HG03139 (cell line): ENCODE measurements at regions not wholly inside any gene's neighbourhood (a gene's known extent, or its start where the extent isn't known, plus 50 kb on each side); places are given as distances from the start of the nearest gene placed in this dataset.
"Not testable (repeated sequence)": the region's sequence is repeated elsewhere in the genome, so short reads cannot be mapped to it uniquely, and the experiment has no call there.

Experiments
- ATAC-seq: cut with Tn5 transposase; IDR thresholded peaks from one replicate; pipeline ENCODE4 v1.9.1; 2021; ENCODE audit not compliant: unreplicated experiment

DNA sequence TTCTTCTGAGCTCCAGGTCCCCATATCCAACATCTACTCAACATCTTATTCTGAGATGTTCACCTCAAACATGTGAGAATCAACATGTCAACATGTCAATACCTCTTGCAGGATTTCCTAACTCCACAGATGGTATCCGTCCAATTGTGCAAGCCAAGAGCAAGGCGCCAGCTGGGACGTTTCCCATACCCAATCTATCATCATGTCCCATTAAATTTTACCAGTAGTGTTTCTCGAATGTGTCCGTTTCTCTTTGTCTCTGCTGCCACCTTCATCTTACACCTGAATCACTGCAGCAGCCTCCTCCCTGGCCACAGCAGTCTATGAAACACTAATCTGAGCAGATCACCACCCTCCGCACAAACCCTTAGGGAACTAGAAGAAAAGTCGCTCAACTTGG lies 78.0 kb upstream of the RPS6KA2 start:
- ATAC-seq: no peak

DNA sequence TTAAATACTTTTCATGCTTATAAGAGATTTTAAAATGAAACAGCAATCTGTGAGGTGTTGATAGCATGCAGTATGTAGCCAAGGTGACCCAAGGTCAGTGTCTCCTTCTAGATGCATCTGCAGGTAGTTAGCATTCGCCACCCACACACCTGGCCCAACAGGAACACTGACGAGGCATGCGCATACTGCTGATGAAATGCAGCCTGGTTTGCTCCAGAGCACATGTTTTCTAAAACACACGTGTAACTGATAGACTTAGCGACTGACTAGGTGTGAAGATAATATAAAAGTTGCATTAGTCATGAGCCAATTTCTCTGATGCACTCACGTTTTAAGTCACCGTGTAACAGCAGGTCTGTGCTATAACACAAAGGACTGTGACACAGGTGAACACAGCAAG lies 77.1 kb upstream of the RPS6KA2 start:
- ATAC-seq: no peak

GRCh38 chr6:166703149-166703710 lies 76.2 kb upstream of the RPS6KA2 start:
- ATAC-seq: no peak

DNA sequence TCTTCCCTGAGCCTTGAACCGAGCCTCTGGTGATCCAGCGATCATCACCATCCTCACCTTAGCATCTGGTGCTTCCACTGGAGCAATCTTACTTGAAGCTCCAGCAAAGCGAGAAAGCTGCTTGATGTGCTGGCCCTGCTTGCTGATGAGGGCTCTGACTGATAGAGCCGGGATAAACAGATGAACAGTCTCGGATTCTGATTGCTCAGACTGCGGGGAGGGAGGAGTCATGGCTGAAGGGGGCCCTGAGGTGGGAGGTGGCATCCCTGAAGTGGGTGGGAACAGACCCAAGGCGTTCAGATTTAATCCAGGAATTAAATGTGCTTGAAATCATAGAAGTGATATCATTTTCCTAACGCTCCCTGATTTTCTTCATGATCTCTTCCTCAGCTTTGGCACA lies 74.4 kb upstream of the RPS6KA2 start:
- ATAC-seq: not testable (repeated sequence)

GRCh38 chr6:166700871-166701270 lies 73.8 kb upstream of the RPS6KA2 start:
- ATAC-seq: not testable (repeated sequence)

DNA sequence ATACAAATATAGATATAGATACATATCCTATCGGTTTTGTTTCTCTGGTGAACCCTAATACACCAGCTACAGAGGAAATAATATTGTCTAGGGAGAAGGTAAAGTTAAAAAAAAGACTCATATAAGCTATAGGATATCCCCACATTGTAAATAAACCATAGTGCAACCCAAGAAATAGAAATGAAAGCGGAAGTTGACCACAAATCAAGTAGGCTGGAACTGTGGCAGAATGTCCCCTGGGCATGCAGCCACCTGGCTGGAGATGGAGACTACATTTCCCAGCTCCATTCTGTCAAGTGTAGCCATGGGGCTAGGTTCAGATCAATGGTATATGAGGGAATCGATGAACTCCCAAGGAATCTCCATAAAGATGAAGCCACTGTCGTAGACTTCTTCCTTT lies 70.1 kb upstream of the RPS6KA2 start:
- ATAC-seq: no peak

DNA sequence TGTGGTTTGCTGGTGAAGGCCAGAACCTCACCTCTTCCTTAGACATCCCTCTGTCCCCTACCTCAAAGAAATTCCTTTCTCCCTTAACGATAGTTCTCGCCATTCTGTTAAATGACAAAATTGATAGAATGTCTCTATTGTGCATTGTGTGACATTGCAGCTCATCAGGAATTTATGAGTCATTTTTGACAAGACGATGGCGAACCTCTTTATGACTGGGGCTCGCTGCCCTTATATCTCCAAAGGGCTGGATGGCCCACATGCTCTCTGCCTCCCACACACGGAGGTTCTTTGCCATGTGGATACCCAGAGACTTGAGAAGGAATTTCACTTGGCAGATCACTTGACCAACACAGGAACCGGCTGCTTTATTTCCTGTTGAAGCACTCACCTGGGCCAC lies 66.8 kb upstream of the RPS6KA2 start:
- no peak for ATAC-seq

DNA sequence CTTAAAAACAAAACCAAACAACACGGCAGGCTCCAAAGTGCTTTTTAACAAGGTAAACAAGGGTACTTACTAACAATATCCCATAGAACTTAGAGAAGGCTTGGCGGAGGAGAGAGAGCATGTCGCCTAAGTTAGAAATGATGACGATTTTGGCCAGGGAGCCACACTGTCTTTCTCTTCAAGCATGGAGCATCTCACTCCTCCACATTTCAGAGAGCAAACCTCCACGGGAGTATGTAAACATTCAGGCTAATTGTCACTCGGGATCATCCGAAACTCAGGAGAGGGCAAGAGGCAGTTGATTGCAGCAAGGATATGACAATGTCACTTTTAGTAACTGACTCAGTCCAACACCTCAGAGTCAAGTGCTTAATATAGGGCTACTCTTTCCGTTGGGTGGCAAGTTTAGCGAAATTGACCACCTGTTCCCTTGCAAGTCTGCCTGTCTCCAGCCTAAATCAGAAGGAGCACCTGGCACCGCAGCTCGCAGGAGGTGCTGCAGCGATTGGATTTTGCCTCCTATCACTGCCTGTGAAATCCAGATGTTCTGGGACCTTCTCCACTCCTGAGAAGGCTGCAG lies 65.8 kb upstream of the RPS6KA2 start:
- no peak for ATAC-seq

- ATAC-seq: no peak
These were observed 64.7 kb upstream of the RPS6KA2 start for GRCh38 chr6:166691746-166692145.

DNA sequence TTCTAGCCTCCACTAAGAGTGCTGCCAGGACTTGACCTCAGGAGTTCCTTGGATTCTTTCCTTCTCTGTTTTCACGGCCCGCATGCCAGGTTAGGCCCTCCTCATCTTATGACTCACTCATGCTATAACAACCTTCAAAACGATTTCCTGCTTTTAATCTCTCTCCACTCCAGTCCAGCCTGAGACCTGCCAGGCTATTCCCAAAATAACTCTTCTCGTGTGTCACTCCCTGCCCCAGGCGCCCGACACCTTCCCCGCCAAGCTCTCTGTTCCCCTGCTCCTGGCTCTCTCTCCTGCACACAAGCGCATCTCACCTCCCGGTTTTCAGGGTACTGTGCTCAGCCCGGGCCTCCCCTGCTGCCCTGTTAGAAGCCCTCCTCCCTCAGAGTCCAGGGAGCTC lies 64.1 kb upstream of the RPS6KA2 start:
- no peak for ATAC-seq

GRCh38 chr6:166689687-166690086 lies 62.6 kb upstream of the RPS6KA2 start:
- no peak for ATAC-seq

GRCh38 chr6:166688901-166689300 lies 61.9 kb upstream of the RPS6KA2 start:
- ATAC-seq: no peak

DNA sequence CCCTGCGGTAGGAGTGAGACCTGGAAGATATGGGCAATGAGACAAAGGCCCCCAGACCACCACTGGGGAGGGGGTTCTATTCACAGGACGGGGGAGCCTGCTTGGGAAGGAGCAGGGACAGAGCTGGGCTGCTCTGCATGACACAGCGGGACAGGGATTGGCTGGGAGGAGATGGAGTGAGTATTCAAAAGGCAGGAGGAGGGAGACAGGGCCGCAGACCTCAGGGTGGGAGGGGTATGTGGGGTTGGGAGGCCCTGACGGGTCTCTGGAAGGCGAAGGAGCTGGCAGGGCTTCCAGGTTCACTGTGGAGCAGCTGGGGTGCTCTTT lies 60.8 kb upstream of the RPS6KA2 start:
- ATAC-seq: no peak

GRCh38 chr6:166687070-166687878 lies 60.2 kb upstream of the RPS6KA2 start:
- ATAC-seq: no peak

DNA sequence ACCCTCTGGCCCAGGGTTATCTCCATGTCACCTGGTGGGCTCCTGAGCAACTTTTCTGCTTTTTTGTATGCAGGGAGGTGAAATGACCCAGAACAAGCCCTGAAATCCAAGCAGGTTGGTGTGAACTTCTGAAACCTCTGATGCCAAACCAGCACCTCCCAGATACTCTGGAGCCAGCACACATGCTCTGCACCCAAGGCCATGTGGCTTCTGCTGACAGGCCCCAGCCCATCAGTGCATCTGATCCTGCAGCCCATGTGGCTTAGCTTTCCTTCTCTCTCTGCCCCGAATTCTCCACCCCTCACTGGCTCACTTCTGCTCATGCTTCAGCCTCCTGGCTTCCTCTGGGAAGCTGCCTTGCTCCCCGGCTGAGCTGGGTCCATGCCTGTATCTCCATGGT lies 59.3 kb upstream of the RPS6KA2 start:
- no peak for ATAC-seq

- ATAC-seq: no peak
These were observed 57.8 kb upstream of the RPS6KA2 start for GRCh38 chr6:166684866-166685265.

DNA sequence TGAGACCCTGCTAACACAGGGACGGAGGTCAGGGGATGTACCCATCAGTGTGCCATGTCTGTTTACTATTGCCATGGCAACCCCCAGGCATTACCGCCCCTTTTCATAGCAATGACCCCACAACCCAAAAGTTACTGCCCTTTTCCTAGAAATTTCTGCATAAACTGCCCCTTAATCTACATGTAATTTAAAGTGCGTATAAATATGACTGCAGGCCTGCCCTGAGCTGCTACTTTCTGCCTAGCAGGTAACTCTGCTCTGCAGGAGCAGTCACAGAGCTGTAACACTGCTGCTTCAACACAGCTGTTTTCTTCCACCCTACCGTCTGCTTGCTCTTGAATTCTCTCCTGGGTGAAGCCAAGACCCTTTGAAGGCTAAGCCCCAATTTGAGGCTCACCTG lies 57.1 kb upstream of the RPS6KA2 start:
- ATAC-seq: no peak

DNA sequence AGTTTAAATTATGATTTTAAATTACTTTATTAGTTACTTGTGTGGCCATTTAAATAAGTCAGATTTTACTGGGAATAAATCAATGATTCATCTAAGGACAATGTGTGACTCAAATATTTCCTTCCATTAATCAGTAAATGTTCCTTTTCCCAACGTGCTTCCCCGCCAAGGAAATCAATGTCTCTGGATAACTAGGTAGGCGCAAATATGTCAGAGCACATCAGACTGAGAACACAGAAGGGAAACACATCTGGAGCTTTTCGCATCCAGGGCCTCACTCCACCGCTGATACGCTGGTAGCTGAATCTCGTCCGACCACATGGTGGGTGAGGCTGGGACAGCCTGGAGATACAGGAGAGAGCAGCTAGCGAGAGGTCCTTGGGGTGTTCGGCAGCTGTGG lies 56.4 kb upstream of the RPS6KA2 start:
- ATAC-seq: no peak

GRCh38 chr6:166679566-166679965 lies 52.5 kb upstream of the RPS6KA2 start:
- ATAC-seq: no peak

DNA sequence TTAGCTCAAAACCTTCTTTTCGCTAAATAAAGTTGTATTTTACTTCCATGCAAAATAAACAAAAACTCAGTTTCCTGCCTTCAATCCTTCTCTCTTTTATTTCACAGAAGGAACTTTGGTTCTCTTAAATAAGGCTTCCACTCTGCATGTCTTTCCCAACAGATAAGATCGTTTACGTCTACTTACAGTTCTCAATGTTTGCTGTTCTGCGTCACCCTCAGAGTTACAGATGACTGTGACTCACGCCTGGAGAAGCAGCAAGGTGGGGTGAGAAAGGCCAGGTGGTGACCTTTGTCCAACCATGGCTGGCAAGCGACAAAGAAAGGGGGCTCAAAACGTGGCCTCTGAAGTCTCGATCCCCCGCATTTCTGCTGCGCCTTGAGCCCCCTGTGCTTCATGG lies 51.4 kb upstream of the RPS6KA2 start:
- no peak for ATAC-seq

GRCh38 chr6:166677941-166678340 lies 50.9 kb upstream of the RPS6KA2 start:
- no peak for ATAC-seq
